Cardiac fibroblast (primary cell): ENCODE measurements at regions not wholly inside any gene's neighbourhood (a gene's known extent, or its start where the extent isn't known, plus 50 kb on each side); places are given as distances from the start of the nearest gene placed in this dataset.

Source experiments
- DNase-seq, 2 donors: peaks; one replicate each; pipeline versions ENCODE4 v3.0.0 to v3.0.0-alpha.2; 2010; ENCODE audit warnings: low read depth in 2 of 2
- H3K4me3 ChIP-seq, 2 donors: replicated peaks in 1 of 2; 1 replicate in 1 of 2; 2 replicates in 1 of 2; pipeline ENCODE4 v1.5.1; 2011; ENCODE audit warnings: low read depth in 2 of 2, low read length in 2 of 2, mild to moderate bottlenecking in 2 of 2, moderate library complexity in 1 of 2
- TF ChIP-seq, protein P1 (sequence below): IDR thresholded peaks from one replicate; pipeline ENCODE4 v1.5.1; 2011; ENCODE audit warnings: low read depth, mild to moderate bottlenecking, low read length, inconsistent platforms

DNA sequence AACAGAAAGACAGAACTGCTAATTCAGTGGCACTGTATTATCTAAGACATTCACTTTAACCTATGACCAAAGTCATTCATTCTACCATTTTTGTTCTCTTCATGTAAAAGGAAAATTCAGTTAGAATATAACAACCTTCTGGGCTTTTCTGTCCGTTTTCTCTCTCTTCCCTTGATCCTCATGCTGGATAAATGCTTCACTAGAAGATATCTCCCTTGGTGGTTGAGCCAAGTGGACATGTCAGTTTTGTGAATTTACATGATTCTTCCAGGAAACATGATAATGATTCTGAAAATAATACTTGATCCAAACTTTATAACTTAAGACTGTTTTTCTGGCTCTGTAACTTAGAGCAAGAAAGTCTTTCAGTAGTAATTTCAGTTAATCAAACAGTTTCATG is 1012.2 kb downstream of the SQOR start:
- TF ChIP-seq, protein P1, sequence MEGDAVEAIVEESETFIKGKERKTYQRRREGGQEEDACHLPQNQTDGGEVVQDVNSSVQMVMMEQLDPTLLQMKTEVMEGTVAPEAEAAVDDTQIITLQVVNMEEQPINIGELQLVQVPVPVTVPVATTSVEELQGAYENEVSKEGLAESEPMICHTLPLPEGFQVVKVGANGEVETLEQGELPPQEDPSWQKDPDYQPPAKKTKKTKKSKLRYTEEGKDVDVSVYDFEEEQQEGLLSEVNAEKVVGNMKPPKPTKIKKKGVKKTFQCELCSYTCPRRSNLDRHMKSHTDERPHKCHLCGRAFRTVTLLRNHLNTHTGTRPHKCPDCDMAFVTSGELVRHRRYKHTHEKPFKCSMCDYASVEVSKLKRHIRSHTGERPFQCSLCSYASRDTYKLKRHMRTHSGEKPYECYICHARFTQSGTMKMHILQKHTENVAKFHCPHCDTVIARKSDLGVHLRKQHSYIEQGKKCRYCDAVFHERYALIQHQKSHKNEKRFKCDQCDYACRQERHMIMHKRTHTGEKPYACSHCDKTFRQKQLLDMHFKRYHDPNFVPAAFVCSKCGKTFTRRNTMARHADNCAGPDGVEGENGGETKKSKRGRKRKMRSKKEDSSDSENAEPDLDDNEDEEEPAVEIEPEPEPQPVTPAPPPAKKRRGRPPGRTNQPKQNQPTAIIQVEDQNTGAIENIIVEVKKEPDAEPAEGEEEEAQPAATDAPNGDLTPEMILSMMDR: no peak
- no peak for DNase-seq
- no peak overlapping the region for H3K4me3 ChIP-seq

DNA sequence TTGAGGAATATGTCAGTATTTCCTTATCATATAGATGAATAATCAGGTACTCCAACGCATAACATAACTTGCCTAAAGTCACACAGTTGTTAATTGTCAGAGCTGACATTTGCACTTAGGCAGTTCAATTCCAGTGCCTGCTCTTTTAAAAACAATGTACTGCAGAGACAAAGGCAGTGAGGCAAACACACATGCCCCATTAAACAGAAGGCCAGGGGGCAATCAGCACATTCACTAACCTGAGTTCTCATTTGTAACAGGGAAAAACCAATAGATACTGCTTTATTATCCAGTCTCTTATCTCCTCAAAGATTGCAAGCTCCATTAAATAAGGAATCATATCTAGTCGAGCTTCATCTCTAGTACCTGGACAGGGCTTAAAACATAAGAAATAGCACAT is 1017.4 kb downstream of the SQOR start:
- TF ChIP-seq, protein P1: no peak
- H3K4me3 ChIP-seq: no peak overlapping the region
- no peak for DNase-seq

DNA sequence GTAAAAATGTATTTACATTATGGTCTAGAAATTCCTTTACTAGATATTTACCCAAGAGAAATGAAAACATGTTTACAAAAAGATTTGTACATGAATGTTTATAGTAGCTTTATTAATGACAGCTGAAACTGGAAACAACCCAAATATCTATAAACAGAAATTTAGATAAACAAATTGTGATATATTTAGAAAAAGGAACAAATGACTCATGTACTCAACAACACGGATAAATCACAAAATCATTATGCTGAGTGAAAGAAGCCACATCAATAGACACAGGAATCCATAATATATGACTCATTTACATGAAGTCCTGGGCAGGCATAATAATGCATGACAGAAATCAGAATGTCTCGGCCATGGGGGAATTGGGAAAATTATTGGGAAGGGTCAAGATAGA is 1020.2 kb downstream of the SQOR start:
- no peak for DNase-seq
- H3K4me3 ChIP-seq: no peak overlapping the region
- TF ChIP-seq, protein P1: no peak

DNA sequence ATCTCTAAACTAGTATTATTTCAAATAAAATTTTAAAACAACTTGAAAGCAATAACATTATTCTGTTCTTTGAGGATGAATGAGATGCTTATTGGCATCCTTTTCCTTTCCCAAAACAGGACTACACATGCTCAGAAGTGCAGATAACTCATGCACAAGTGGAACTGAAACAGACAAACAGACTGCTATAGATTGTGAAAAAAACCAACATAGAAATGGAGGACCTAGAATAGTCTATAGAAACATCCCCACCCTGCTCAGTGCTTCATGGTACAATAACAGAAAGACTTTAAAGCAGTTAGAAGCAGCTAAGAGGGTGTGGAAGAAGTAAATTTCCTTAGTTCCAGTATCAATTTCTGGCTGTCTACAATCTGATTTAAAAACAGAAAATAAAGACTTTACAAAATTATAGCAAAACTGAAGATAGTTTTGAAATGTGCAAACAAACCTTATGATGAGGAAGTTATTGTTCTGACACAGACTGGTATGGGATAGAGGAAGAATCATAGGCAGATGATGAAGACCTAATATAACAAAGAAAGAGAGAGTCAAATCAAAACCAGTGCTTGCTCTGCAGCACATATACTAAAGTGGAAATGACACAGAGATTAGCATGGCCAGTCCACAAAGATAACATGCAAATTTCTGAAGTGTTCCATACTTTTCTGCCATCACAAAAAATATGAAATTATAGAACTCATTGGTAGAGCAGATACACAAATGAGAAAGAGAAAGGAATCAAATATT is 1025.4 kb downstream of the SQOR start:
- no peak overlapping the region for H3K4me3 ChIP-seq
- TF ChIP-seq, protein P1: no peak
- DNase-seq: no peak

DNA sequence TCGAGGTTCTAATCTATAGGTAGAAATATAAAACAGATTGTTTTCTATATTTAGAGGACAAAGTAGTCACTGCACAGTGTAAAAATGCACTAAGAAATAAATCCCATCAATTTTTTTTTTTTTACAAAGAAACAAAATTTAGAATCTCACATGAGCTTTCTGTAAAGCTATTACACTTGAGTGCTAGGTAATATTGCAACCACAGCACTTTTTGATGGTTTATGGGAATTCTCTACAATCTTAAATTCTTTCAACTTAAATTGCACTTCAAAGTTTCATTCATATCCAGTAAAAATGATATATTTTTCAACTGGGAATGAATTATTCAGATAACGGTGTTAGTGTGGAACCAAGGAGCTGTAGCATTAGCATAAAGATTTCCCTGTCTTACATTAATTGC is 1035.4 kb downstream of the SQOR start:
- H3K4me3 ChIP-seq: no peak overlapping the region
- DNase-seq: no peak
- TF ChIP-seq, protein P1: no peak

DNA sequence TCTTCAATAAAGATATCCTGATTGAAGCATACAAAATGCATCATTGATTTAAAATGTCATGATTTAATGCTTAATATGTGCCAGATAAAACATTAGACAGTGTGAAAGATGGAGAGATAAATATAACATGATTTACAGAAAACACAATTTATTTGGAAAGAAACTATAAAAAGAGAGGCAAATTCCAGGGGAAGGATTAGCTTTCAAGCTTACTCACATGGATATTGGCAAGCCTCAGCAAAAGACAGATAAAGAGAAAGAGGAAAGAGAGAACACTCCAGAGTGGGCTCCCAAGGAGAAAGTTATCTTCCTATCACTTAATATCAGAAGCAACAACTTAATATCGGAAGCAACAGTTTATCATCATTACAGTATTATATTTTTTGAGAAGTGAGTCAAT is 1036.5 kb downstream of the SQOR start:
- DNase-seq: no peak

More for the DNA sequence above, 1036.5 kb downstream of the SQOR start:
- no peak overlapping the region for H3K4me3 ChIP-seq
- TF ChIP-seq, protein P1: no peak
